GM12878 (cell line): ENCODE measurements at regions not wholly inside any gene's neighbourhood (a gene's known extent, or its start where the extent isn't known, plus 50 kb on each side); places are given as distances from the start of the nearest gene placed in this dataset.

ENCODE experiments used
- CHD4 ChIP-seq: fragments of 200-600 bp; sonication (generic); IDR thresholded peaks from 2 replicates; pipeline ENCODE4 v1.6.1; 2016; ENCODE audit warnings: mild to moderate bottlenecking
- JUND ChIP-seq: IDR thresholded peaks from 2 replicates; pipeline ENCODE4 v1.6.1; 2012; ENCODE audit warnings: low read depth, mild to moderate bottlenecking, low read length, improper control_type of control experiment, moderate library complexity
- MEF2A ChIP-seq: IDR thresholded peaks from 2 replicates; pipeline ENCODE4 v1.6.1; 2011; ENCODE audit warnings: low read depth, mild to moderate bottlenecking, low read length, moderate library complexity; ENCODE audit not compliant: insufficient read depth
- POLR2A ChIP-seq: IDR thresholded peaks from 2 replicates; pipeline ENCODE4 v1.6.1; 2011; ENCODE audit warnings: low read depth, mild to moderate bottlenecking, low read length
- ZSCAN29 ChIP-seq: fragments of 450-650 bp; IDR thresholded peaks from 2 replicates; pipeline ENCODE4 v1.6.1; 2017; ENCODE audit warnings: mild to moderate bottlenecking, moderate library complexity
- TF ChIP-seq, protein P1 (sequence below): IDR thresholded peaks from 2 replicates; pipeline ENCODE4 v1.6.1; 2012; ENCODE audit warnings: low read depth, low read length, improper control_type of control experiment
- TF ChIP-seq, protein P2 (sequence below), 3 experiments: IDR thresholded peaks in 2 of 3; conservative IDR thresholded peaks in 1 of 3; 2 replicates each; pipeline ENCODE4 v1.5.1; 2011; ENCODE audit warnings: low read depth in 3 of 3, low read length in 3 of 3, mild to moderate bottlenecking in 3 of 3, control low read depth in 2 of 3, moderate library complexity in 2 of 3, inconsistent platforms in 1 of 3, mixed read lengths in 1 of 3; ENCODE audit not compliant: control insufficient read depth in 2 of 3, insufficient read depth in 1 of 3; ENCODE audit errors: extremely low read depth in 1 of 3
- TF ChIP-seq, protein P3 (sequence below): fragments of 450-650 bp; formaldehyde crosslinking; IDR thresholded peaks from 2 replicates; pipeline ENCODE4 v1.4.0; 2022; ENCODE audit warnings: mild to moderate bottlenecking, moderate library complexity

DNA sequence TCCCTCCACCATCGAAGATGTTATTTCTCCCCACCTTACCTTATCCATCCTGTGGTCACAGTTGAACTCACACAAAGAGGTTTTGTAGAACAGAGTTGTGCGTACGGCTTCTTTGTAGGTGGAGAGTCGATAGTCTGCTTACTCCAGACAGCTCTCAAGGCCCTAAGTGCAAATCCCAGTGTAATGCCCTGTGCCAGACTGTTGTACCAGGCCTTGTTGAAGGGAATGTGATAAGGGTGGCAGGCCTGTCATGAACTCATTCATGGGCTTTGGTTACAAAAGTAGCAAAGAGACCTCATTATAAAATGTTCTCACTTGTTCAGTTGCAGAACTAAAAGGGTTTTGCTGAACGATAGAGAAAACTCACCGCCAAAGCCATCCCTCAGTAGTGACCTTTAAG is 288.7 kb upstream of the CADM1 start:
- TF ChIP-seq POLR2A (no peak), CHD4 (no peak), MEF2A (no peak), ZSCAN29 (no peak), JUND (no peak)
- TF ChIP-seq, protein P1, sequence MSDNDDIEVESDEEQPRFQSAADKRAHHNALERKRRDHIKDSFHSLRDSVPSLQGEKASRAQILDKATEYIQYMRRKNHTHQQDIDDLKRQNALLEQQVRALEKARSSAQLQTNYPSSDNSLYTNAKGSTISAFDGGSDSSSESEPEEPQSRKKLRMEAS, result no peak
- TF ChIP-seq, protein P2, sequence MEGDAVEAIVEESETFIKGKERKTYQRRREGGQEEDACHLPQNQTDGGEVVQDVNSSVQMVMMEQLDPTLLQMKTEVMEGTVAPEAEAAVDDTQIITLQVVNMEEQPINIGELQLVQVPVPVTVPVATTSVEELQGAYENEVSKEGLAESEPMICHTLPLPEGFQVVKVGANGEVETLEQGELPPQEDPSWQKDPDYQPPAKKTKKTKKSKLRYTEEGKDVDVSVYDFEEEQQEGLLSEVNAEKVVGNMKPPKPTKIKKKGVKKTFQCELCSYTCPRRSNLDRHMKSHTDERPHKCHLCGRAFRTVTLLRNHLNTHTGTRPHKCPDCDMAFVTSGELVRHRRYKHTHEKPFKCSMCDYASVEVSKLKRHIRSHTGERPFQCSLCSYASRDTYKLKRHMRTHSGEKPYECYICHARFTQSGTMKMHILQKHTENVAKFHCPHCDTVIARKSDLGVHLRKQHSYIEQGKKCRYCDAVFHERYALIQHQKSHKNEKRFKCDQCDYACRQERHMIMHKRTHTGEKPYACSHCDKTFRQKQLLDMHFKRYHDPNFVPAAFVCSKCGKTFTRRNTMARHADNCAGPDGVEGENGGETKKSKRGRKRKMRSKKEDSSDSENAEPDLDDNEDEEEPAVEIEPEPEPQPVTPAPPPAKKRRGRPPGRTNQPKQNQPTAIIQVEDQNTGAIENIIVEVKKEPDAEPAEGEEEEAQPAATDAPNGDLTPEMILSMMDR (IDR thresholded peaks at IDR 0.05 in 2 of 3, conservative IDR thresholded peaks at IDR 0.05 in 1 of 3; ENCODE audit: control insufficient read depth in 2 of 3, extremely low read depth in 1 of 3, insufficient read depth in 1 of 3, low read depth in 3 of 3, low read length in 3 of 3), result no peak
- TF ChIP-seq, protein P3, sequence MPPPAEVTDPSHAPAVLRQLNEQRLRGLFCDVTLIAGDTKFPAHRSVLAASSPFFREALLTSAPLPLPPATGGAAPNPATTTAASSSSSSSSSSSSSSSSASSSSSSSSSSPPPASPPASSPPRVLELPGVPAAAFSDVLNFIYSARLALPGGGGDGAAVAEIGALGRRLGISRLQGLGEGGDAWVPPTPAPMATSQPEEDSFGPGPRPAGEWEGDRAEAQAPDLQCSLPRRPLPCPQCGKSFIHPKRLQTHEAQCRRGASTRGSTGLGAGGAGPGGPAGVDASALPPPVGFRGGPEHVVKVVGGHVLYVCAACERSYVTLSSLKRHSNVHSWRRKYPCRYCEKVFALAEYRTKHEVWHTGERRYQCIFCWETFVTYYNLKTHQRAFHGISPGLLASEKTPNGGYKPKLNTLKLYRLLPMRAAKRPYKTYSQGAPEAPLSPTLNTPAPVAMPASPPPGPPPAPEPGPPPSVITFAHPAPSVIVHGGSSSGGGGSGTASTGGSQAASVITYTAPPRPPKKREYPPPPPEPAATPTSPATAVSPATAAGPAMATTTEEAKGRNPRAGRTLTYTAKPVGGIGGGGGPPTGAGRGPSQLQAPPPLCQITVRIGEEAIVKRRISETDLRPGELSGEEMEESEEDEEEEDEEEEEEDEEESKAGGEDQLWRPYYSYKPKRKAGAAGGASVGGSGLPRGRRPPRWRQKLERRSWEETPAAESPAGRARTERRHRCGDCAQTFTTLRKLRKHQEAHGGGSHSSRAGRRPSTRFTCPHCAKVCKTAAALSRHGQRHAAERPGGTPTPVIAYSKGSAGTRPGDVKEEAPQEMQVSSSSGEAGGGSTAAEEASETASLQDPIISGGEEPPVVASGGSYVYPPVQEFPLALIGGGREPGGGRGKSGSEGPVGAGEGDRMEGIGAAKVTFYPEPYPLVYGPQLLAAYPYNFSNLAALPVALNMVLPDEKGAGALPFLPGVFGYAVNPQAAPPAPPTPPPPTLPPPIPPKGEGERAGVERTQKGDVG, result no peak
